ENCODE measurements at regions not wholly inside any gene's neighbourhood (a gene's known extent, or its start where the extent isn't known, plus 50 kb on each side); places are given as distances from the start of the nearest gene placed in this dataset.

DNA sequence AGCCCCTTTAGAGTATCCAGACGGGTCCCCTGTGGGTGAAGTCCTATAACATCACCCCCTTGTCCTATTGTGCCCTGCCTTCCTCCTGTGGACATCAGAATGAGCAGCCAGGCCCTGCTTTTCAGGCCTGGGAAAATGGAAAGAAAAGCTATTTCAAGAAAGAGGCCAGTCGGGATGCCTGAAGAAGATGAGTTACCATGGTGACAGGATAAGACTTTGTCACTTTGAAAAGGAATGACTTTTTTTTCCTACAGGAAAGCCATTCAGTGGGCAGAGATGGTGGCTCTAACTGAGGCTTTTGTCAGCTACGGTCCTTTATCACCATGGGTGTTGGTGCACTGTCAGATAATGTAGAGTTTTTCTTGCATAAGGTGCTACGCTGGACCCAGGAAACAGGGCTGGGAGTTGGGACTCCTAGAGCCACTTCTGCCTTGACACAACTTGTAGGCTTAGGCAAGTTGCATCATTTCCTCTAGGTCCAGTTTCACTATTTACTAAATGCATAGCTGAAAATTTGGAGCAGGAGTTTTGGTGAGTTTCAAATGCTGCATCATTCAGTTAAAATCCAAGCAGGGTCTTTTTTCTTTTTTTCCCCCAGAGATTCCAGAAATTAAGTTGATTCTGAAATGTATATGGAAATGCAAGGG lies 179.0 kb upstream of the ADRA1D start:
- DNase-seq = no peak

GRCh38 chr20:4418141-4418540 lies 169.1 kb upstream of the ADRA1D start:
- DNase-seq = no peak

- DNase-seq = no peak
These were observed 166.2 kb upstream of the ADRA1D start for GRCh38 chr20:4415281-4415680.

DNA sequence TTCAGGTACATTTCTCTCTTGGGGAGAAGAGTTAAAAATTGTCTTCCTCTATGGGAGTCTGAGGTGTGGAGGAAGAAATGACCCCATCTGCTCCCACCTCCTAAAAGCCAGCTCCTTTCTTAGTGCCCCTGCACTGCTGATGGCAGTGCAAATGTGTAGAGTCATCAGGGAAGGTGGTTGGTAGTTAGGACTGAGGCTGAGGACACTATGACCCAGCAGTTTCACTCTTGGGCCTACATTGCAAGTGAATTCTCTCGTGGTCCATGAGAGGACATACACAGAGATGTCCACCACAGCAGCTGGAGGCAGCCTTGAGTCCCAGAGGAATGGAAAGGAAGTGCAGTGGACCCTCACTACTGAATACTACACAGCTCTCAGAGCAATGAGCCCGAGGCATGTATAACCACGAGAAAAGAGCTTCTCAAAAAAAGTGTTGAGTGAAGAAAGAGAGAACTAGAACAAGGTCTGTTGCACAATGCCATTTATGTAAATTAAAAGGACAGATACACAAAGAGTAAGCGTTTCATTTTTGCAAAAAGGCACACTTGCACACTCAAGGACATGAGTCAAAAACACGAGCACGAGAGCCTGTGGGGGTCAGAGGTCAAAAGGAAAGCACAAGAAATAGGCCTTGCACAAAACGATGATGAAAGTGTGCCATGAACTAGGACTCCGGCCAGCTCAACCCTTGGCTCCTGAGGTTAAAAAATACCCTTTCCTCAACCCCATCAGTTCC lies 164.4 kb upstream of the ADRA1D start:
- no peak for DNase-seq

DNA sequence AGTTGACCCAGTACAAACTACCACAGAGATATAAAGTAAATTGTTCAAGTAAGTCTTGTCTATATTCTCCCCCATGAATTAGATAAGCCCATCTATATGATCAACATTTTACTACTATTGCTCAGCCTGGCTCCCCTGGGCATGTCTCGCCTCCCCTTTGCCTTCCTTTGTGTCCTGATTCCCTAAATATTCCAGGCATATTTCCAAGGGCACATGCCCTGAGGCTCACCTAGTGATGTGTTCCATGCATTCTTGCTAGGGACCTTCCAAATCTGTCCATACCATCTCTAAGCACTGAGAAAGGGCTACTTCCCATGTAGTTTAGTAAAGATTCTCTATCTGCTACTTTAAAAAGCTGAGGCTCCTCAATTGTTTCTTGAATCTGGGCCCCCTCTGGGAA lies 163.1 kb upstream of the ADRA1D start:
- DNase-seq = no peak

- DNase-seq = no peak
These were observed 162.7 kb upstream of the ADRA1D start for GRCh38 chr20:4411744-4412143.

DNA sequence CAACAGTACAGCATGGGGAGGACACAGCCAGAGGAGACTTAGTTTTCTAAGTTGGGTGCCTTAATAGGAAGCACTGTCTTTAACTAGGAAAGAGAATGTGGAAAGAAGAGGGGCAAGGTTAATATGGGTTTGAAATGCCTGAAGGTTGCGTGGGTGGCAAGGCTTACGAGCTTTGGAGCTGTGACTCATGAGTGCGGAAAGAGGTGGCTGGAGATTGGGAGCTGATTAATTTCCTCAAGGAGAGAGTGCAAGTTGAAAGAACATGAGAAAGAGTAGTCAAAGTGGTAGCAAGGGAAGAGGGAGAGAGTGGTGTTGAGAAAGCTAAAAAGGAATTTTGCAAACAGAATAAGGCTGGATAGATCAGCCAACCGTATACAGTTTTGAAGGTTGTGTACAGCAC lies 157.5 kb upstream of the ADRA1D start:
- DNase-seq = no peak

DNA sequence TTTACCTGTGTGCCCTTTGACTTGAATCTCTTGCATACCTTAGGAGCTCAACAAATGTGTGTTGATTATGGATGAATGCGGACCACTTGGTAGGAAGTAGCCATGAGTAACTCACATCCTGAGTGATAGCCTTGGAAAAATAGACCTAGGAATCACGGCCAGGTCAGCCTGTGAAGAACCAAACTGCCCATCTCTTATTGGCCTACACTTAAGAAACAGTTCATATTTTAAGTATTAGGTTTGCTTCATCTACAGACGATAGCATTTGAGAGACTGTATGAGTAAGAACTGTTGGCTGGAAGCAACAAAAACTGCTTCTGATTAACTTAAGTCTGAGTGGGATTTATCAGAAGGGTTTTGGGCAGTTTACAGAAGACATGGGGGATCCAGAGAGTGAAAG lies 152.5 kb upstream of the ADRA1D start:
- no peak for DNase-seq

GRCh38 chr20:4384961-4385360 lies 135.9 kb upstream of the ADRA1D start:
- no peak for DNase-seq

GRCh38 chr20:4383961-4384360 lies 134.9 kb upstream of the ADRA1D start:
- DNase-seq = no peak

DNA sequence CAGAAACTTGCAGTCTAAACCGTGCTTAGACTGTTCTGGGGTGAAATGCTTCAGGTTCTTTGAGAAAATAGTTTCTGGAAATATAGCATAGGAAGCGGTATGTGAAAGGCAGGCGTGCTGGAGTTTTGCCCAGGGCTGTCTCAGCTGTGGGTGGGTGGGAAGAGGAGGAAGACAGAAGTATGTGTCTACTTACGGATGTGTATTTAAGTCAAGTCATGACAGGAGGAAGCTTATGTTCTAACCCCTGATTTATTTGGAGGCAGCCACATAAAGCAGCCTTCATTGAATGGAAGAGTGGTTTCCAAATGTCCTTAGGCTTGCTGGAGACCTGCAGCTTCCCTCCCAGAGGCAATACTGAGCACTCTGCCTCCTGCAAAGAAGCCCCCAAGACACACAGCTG lies 126.8 kb upstream of the ADRA1D start:
- no peak for DNase-seq

DNA sequence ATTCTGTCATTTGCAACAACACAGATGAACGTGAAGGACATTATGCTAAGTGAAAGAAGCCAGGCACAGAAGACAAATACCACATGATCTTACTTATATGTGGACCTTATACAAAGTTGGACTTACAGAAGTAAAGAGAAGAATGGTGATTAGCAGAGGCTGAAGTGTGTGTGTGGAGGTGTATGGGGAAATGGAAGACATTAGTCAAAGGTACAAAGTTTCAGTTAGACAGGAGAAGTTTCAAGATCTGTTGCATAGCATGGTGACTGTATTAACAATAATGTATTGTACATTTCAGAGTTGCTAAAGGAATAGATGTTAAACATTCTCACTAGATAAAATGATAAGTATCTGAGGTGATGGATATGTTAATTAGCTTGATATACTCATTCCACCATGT lies 124.4 kb upstream of the ADRA1D start:
- DNase-seq = no peak

GRCh38 chr20:4371623-4372251 lies 122.7 kb upstream of the ADRA1D start:
- no peak for DNase-seq

GRCh38 chr20:4370851-4371250 lies 121.8 kb upstream of the ADRA1D start:
- DNase-seq = no peak

GRCh38 chr20:4369798-4370124 lies 120.7 kb upstream of the ADRA1D start:
- no peak for DNase-seq

DNA sequence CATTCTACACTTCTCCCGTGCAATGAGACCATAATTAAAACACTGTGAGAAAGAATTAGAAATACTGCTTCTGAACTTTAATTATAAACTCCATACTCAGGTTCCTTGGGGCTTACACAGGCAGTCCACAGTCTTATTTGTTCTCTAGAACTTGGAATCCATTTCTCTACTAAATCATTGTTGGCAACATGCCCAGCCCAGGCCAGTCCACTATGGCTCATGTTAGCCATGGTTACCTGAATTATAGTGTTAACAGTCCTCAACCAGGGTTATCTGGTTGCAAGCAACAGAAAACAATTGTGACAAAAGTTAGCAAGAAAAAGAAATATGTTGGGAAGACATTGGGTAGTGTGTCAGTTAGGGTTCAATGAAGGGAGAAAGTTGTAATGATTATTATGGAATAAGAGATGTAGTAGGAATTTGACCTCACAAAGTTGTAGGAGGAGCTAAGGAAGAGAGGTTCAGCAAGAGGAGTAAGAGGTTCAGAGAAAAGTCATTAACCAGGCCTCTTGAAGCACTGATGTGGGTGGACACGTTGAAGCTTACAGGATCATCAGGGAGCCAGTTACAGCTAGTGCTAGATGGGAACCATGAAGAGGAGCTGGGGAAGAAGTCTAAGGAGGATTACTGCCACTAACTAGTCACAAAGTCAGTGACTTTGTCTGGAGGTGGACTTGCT lies 120.2 kb upstream of the ADRA1D start:
- no peak for DNase-seq

GRCh38 chr20:4366076-4366475 lies 117.0 kb upstream of the ADRA1D start:
- no peak for DNase-seq

DNA sequence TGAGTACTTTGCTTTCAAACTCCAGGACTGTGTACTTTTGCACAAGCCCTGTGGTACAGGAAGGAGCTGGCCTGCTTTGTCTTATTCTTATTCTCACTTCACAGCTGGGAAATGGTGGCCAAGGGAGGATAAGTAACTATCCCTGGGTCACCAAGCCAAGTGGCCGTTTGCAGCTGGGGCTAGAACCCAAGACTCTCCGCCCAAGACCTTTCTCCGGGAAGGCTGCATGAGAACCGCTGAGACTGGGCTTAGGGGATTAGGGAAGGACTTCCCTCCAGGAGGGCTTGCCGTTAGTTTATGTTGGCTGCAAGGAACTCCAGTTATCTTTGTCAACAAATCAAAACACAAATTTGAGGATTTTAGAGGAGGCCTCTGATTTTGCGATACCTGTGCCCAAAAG lies 109.5 kb upstream of the ADRA1D start:
- no peak for DNase-seq

DNA sequence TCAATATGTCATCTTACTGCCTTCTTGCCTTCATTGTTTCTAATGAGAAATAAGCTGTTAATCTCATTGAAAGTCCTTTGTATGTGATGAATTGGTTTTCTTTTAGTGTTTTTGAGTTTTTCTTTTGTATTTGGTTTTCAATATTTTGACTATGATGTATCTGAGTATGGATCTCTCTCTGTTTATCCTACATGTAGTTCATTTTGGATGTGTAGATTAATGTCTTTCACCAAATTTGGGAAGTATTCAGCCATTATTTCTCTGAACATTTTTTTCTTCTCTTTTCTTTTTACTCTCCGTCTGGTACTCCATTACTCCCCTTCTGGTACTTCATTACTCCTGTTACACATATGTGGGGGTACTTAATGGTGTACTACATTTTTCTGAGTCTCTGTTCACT lies 103.3 kb upstream of the ADRA1D start:
- no peak for DNase-seq

DNA sequence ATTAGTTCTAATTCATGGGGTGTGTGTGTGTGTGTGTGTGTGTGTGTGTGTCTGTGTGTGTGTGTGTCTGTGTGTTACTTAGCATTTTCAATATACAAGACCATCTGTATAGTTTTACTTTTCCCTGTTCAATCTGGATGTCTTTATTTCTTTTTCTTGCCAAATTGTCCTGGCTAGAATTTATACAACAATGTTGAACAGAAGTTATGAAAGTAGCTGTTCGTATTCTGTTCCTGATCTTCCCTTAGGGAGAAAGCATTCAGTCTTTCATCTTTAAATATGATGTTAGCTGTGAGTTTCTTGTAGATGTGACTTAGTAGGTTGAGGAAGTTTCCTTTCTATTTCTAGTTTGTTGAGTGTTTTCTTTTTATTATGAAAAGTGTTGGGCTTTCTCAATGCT lies 101.0 kb upstream of the ADRA1D start:
- no peak for DNase-seq

DNA sequence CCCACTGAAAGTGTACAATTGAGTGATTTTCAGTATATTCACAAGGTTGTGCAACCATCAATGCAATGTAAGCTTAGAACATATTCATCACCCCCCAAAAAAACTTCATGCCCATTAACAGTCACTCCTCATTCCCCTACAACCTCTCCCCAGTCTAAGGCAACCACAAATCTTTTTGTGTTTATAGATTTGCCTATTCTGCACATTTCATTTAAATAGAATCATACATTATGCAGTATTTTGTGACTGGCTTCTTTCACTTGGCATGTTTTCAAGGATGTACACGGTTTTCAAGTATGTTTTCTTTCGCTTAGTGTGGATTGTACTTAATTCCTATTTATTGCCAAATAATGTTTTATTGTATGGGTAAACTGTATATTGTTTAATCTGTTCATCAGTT lies 95.6 kb upstream of the ADRA1D start:
- DNase-seq = no peak

DNA sequence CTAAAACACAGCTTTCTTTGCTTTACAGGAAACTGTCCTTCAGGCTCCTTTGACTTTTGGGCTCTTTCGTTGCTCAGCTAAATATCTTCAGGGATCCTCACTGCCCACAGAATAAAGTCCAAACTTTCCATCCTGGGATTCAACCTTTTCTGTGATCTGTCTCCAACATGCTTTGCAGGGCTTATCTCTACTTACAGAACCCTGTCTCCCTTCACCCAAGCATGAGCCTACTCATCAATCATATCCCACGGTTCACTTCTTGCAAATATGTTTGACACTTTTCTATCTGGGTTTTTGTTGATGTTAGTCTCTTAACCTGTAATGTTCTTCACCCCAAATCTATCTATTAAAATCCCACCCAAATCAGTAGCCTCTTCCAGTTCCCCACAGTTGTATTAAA lies 93.5 kb upstream of the ADRA1D start:
- DNase-seq = no peak

DNA sequence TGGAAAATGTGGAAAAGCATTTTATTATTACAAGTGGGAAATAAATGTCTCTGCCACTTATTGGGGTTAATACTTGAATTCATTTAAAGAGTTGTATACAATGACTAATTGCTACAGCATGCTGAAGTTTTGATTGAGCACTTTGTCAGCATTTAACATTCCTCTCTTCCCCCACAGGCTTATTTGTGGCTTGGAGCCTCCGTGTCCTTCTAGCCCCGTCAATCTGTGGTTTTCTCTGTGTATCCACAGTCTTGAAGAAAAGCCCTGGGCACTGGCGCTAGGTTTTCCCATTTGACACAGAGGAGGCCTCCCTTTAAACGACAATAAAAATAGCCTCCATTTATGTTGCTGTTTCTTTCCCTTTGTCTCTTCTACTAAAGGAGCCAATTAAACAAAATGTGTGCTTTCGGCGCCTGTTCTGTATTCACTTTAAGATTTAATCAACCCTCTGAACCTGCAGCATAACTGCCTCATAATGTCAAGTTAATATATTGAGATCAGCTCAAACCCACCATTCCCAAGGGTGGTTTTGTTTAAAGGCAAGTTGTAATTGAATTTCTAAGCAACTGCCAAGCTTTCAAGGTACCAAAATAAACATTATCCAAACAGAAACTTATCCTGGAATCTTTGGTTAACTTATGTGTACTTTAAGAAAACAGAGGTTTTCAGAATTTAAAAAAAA lies 92.9 kb upstream of the ADRA1D start:
- DNase-seq = no peak

- no peak for DNase-seq
These were observed 86.6 kb upstream of the ADRA1D start for GRCh38 chr20:4335722-4336121.
